Anterior cingulate cortex (tissue), 58 donors: ENCODE measurements at regions not wholly inside any gene's neighbourhood (a gene's known extent, or its start where the extent isn't known, plus 50 kb on each side); places are given as distances from the start of the nearest gene placed in this dataset.
"Not testable (repeated sequence)": the region's sequence is repeated elsewhere in the genome, so short reads cannot be mapped to it uniquely, and the experiment has no call there.

Experiments
- DNase-seq, 58 donors: peaks; one replicate each; lab custom pipeline; 2025; lab: John Stamatoyannopoulos, UW

DNA sequence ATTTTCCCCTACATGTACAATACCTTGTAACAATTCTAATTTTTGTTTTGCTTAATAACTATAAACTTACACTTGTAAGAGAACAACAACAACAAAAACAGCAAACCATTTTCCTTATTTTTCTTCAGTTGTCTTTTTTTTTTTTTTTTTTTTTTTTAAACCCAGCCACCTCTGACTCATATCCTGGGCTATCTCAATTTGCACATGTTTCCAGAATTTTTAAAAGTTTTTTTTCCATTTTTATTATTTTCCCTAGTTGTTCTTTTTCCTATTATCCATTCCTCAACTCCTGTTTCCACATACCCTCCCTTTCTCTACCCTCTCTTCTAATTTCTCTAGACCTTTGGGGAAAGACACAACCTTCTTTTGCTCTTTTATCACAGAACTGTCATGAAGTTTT lies 112.5 kb downstream of the EFEMP1 start:
- DNase-seq: no peak

DNA sequence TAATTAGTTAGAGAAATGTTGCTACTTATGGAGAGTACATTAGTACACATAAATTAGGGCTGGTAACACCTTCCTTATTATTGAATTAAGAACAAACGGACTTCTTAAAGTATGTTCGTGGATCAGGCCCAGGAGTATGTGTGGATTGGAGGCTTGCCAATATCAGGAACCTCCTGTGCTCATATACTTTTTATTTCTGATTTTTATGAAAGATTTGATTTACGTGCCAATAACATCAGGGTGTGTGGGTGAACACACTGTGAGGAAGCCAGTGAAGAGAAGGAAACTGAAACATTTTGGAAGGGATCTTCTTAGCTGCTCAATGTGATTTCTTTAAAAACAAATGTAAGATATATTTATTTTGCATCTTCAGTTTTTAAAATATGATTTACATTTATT lies 113.0 kb downstream of the EFEMP1 start:
- no peak for DNase-seq

DNA sequence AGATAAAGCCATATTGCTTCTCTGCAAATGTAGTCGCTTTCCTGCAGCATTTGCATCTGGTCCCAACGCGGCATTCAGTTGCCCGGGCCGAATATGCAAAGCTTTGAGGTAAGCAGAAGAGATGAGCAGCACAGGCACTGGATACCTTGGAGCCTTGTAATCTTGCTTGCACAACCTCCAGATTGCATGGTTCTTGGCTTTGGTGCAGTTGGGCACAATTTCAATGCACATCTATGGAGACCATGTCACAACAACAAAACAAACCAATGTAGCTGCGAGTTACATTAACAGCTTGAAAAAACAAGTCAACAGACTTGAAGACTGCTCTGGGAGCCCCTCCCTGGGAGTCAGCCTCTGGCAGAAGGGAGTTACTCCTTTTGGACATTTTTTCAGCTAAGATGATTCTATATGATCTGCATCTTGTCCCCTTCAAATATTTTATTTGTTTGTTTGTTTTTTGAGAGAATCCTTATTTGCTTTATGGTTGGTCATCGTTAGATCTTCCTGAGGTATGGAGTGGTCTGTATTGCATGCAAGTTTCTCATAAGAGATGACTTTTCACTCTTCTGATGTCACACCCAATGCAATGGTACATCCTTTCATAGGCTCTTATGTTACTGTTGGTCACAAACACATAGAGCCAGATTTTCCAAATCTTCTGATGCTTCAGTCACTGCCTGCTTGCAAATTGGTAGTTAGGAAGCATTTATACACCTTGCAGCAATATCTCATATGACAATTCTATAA lies 113.5 kb downstream of the EFEMP1 start:
- DNase-seq: no peak

DNA sequence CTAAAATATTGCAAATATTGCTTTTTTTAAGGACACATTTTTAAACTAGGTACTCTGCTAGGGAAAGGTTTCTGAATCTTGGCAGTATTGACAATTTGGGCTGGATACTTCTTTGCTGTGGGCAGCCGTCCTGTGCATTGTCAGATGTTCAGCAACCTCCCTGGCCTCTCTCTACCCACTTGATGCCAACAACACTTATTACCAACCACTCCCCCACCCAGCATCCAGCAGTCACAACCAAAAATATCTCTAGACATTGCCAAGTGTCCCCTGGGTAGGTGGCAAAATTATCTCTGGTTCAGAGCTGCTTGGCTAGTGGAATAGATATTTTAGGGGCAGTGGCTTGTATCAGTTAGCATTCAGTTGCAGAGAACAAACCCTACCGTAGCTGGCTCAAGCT lies 114.3 kb upstream of the PNPT1 start:
- DNase-seq: no peak

DNA sequence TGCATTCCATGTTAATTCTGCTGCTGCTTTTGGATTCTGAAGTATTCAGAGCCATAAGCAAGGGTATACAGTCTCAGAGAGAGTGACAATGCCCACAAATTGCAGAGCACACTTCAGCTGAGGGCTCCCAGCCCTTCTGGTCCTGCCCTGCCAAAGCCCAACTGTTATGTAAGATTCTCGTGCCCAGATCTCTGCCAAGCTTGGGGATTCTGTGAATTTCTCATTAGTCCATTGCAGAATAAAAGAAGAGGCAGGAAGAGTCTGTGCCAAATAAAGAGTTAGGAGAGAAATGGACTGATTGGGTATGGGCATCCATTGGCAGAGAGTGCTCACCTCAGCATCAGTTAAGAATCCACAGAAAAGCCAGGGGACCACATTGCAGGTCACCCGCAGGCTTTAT lies 112.0 kb upstream of the PNPT1 start:
- DNase-seq: peak in 39 of 58 donors; percentile 6 to 78 (median 43)

DNA sequence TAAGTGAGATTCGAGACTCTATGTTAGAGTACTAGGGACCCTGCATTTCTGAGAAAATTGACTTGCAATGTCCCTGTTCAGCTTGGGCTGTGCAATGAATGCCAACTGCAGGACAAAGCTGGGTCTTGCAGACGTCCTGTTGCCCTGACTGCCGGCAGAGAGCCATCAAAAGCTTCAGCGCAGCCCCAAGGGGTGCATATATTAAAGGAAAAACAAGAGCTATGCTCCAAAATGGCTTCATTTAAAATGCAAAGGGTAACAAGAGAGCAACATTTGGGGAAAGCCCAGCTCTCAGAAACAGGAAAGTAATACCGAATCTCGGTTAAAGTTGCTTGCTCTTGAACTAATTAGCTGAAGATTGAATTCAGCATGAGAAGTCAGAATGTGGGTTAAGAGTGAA lies 110.9 kb upstream of the PNPT1 start:
- peak in 45 of 58 donors; percentile 3 to 85 (median 42) for DNase-seq

DNA sequence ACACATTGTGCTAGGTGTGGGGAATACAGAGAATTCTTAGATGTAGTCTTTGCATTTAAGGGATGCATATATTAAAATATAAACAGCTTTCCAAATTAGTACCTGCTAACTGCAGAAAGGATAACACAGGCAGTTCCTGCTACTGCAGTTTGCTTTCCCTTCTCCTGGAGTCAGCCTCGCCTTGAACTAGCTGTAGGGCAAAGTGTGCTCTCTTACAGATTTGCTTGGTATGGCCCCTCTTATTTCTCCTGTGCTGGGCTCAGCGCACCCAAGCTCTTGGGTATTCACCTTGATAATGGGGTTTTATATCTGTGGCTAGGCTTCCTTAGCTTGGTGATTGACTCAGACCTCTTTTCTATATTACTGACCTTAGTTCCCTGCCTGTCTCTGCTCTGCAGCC lies 108.4 kb upstream of the PNPT1 start:
- no peak for DNase-seq

DNA sequence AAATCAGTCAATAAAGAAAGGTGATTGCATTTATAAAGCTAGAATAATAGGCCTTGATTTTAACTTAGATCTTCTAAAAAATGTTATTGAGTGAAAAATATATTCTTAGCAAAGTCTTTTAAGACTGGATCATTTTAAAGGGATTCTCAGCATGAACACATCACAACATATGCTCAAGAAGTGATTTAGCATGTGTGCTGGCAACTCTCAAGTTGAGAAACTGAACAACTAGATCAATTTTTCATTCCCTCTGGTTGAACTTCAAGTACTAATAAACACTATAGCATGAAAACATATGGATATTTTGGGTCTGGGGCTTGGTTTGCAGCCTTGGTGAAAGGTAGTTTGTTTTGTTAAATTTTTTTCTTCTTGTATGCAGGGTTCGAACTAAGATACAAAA lies 107.8 kb upstream of the PNPT1 start:
- DNase-seq: no peak

DNA sequence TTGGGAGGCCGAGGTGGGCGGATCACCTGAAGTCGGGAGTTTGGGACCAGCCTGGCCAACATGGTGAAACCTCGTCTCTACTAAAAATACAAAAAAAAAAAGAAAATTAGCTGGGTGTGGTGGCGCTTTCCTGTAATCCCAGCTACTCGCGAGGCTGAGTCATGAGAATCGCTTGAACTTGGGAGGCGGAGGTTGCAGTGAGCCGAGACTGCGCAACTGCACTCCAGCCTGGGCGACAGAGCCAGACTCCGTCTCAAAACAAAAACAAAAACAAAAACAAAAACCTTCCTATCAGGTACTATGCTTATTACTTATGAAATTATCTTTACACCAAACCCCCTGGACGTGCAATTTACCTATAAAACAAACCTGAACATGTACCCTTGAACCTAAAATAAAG lies 106.0 kb upstream of the PNPT1 start:
- not testable (repeated sequence) for DNase-seq

DNA sequence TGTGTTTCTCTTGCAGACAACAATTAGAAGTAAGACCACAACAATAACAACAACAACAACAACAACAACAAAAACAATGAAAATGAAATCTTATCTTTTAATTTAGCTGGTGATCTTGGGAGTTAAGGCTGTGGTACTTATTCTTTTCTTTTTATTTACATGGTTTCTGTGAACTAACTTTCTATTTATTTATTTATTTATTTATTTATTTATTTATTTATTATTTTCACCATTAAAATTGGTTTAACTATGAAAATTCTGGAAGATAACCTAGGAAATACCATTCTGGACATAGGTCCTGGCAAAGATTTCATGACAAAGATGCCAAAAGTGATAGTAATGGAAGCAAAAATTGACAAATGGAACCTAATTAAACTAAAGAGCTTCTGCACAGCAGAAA lies 102.5 kb upstream of the PNPT1 start:
- no peak for DNase-seq

DNA sequence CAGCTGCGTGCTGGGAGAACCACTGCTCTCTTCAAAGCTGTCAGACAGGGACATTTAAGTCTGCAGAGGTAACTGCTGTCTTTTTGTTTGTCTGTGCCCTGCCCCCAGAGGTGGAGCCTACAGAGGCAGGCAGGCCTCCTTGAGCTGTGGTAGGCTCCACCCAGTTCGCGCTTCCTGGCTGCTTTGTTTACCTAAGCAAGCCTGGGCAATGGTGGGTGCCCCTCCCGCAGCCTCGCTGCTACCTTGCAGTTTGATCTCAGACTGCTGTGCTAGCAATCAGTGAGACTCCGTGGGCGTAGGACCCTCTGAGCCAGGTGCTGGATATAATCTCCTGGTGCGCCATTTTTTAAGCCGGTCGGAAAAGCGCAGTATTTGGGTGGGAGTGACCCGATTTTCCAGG lies 100.0 kb upstream of the PNPT1 start:
- DNase-seq: not testable (repeated sequence)

DNA sequence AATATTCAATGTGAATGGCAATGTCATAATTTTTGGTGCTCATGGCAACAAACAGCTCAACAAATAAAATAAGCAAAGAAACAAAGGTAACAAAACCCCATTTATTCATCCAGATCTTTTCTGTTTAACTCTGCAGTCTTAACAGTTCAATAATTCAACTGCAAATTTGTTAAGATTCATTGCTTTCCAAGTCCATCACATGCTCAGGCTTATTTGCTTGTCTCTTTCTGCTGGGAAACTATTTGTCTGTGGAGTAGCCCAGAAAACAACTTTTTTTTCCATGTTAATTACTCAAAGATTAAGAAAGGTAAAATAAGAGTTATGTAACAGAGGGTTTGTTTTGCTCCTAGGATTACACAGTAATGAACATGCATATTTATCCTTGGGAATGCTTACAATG lies 92.6 kb upstream of the PNPT1 start:
- DNase-seq: peak in 1 of 58 donors; percentile 12

DNA sequence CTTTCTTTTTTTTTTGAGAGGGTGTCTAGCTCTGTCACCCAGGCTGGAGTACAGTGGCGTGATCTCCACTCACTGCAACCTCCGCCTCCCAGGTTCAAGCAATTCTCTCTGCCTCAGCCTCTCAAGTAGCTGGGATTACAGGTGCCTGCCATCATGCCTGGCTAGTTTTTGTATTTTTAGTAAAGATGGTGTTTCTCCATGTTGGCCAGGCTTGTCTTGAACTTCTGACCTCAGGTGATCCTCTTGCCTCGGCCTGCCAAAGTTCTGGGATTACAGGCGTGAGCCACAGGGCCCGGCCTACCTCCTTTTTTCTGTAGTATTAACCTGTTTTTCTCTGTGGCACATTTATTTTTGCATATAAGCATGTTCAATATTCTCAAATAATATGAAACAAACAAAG lies 90.1 kb upstream of the PNPT1 start:
- not testable (repeated sequence) for DNase-seq

DNA sequence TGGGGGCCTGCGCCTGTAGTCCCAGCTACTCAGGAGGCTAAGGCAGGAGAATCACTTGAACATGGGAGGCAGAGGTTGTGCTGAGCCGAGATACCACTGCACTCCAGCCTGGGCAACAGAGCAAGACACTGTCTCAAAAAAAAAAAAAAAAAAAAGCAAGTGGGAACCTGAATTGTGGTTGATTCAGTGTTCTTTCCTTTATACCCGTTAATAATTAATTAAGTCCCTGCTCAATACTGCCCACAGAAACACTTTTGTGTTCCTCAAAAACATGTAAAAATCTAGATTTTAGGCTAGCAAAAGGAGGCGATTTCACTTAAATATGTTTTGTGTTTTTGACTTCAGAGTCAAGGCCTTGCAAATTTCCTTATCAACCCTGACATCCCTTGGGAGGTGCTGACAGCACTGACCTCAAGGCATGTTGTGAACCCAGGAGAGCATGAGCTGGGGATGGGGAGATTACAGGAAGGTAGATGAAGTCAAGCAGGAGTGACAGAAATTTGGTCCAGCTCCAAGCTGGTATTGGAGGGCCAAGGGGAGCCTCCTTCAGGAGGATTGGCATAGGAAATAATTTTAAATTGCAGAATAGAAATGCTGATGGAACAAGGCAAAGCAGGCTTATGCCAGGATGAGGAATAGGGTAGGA lies 89.0 kb upstream of the PNPT1 start:
- DNase-seq: no peak

DNA sequence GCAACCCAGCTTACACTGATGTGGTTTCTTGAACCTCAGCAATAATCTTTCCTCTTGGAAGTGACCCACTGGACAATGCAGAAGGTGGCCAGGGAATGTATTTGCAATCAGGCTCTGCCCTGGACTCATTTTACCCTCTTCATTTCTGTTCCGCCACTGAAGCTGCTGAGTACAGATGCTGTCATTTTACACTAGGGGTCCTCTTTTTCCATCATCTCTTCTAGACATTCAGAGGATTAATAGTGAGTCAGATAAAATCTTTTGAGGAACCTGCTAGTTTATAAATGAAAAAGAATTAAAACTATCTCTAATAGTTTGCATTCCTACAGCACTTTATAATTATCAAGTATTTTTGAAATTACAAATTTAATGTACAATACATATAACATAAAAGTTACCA lies 87.9 kb upstream of the PNPT1 start:
- no peak for DNase-seq

DNA sequence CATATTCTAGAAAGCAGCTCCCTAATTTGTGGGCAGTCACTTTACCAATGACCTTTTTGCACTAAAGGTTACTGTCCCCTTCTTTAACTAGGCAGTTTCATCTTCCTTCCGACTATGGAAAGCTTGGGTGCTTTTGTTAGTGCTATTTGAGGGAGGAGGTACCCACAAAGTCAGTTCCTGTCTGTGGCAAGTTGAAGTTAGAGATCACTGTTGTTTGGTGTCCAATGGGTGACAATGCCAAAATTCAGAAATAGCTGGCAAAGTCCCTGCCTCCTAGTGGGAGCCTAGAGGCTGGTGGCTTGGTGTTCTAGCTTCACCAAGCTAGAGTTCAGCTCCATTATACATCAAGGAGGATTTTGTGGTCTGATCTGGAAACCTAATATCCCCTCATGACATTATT lies 87.1 kb upstream of the PNPT1 start:
- no peak for DNase-seq

DNA sequence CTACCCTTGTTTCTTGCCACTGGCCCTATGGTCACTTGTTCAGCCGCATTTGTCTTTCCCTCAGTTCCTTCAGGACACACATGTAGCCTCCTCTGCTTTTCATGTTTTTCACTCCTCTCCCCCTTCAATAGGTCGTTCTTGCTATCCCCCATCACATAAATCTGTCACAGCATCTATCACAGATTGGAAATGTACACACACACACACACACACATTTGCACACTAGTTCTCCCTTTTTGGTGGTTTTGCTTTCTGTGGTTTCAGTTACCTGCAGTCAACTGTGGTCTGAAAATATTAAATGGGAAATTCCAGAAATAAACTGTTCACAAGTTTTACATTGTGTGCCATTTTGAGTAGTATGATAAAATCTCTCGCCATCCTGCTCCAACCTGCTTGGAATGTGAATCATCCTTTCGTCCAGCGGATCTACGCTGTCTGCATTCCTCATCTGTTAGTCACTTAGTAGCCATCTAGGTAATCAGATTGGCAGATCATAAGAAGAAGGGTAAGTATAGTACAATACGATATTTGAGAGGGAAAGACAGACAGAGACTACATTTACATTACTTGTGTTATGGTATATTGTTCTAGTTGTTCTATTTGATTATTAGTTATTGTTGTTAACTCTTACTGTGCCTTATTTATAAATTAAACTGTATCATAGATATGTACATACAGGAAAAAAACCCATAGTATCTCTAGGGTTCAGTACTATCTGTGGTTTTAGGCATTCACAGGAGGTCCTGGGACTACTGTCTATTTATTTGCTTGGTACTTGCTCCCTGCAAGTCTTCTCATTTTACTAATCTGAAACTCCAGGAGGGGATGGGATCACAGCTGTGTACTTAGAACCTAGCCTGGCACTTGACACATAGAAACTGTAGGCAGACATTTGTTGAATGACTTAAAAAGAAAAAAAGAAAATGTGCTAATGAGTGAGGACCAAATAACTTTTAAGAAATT lies 86.1 kb upstream of the PNPT1 start:
- DNase-seq: no peak

DNA sequence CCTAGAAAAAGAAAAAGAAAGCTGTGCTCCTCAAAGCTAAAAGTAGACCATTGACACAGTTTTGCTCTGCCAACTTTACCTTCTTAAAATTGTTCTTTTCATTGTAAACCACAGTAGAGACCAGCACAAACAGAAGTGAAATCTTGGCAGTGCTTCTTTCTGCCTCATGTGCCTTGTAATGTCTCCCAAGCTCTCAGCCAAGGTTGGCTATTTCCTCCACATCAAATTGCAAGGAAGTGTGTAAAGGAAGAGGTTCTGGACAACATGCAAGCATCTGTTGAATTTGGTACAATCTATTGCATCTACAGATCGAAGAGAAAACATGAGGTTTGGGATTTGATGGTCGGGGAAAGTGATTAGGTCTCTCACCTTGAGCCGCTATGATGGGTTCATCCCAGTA lies 83.3 kb upstream of the PNPT1 start:
- DNase-seq: no peak

DNA sequence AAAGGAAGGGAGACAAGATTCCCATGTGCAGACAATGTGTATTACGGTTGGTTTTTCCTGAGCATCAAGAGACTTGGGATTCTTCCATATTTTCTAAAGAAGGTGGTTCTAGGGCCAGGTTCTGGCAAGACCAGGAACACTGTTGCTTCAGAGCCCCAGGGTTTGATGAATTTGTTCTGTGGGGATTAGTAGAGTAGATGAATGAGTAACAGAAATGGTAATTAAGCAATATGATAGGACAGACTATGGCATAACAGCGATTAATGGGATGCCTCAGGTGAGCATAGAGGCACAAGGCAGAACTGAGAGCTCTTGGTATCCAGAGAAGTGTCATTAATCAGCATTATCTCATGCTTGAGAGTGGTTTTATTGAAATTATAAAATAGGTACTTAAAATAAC lies 82.8 kb upstream of the PNPT1 start:
- DNase-seq: no peak

DNA sequence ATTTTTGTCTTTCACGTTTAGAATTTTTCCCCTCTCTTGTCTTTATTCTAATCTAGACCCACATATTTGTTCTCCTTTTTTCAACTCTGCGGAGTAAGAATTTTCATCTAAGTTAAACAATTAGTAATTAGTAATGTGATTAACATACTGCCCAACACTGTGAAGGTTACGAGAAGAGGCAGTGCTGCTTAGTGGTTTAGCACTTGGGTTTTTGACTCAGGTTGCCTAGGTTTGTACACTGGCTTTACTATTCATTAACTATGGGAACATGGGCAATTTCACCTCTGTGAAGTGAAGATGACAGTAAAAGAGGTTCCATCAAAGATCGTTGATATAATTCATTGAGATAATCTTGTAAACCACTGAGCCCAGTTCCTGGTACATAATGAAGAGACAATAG lies 82.2 kb upstream of the PNPT1 start:
- DNase-seq: no peak

DNA sequence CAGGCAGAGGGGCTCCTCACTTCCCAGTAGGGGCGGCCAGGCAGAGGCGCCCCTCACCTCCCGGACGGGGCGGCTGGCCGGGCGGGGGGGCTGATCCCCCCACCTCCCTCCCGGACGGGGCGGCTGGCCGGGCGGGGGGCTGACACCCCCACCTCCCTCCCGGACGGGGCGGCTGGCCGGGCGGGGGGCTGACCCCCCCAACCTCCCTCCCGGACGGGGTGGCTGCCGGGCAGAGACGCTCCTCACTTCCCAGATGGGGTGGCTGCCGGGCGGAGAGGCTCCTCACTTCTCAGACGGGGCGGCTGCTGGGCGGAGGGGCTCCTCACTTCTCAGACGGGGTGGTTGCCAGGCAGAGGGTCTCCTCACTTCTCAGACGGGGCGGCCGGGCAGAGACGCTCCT lies 80.0 kb upstream of the PNPT1 start:
- not testable (repeated sequence) for DNase-seq
